Myocyte (in vitro differentiated cells): ENCODE measurements at regions not wholly inside any gene's neighbourhood (a gene's known extent, or its start where the extent isn't known, plus 50 kb on each side); places are given as distances from the start of the nearest gene placed in this dataset.

ENCODE experiments used
- DNase-seq: peaks from one replicate; pipeline ENCODE4 v3.0.0-alpha.2; 2012; ENCODE audit warnings: low read depth

DNA sequence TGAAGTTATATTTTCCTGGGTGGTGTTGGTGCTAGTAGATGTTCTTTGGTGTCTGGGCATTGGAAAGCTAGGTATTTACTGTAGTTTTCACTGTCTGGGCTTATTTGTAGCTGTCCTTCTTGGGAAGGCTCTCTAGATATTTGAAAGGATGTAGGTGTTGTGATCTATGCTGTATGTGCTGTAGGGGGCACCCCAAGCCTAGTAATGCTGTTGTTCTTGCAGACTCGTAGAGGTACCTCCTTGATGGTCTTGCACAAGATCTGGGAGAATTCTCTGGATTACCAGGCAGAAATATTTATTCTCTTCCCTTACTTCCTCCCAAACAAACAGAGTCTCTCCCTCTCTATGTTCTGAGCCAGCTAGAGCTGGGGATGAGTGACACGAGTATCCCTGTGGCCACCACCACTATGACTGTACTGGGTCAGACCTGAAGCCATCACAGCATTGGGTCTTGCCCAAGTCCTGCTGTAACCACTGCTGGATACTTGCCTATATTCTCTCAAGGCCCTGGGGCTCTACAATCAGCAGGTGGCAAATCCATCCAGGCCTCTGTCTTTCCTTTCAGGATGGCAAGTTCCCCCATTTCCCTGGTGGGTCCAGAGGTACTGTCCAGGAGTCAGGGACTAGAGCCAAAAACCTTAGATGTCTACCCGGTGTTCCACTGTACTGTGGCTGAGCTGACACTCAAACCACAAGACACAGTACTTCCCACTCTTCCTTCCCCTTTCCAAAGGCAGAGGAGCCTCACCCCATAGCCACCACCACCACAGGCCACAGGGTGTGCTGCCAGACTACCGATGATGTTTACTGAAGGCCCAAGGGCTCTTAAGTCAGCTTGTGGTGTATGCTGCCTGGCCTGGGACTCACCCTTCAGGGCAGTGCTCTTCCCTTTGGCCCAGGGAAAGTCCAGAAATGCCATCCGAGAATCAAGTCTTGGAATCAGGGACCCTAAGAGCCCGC, 195.2 kb upstream of the DPPA4 start:
- peak; percentile 32 for DNase-seq

DNA sequence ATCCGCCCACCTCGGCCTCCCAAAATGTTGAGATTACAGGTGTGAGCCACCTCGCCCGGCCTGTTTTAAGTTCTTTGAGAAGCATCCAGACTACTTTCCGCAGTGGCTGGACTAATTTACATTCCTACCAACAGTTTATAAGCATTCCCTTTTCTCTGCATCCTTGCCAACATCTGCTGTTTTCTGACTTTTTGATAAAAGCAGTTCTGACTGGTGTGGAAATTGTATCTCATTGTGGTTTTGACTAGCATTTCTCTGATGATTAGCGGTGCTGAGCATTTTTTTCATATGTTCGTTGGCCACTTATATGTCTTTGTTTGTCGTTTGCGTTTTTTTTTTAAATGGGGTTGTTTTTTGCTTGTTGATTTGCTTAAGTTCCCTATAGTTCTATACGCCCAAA, 208.4 kb upstream of the DPPA4 start:
- DNase-seq: no peak

DNA sequence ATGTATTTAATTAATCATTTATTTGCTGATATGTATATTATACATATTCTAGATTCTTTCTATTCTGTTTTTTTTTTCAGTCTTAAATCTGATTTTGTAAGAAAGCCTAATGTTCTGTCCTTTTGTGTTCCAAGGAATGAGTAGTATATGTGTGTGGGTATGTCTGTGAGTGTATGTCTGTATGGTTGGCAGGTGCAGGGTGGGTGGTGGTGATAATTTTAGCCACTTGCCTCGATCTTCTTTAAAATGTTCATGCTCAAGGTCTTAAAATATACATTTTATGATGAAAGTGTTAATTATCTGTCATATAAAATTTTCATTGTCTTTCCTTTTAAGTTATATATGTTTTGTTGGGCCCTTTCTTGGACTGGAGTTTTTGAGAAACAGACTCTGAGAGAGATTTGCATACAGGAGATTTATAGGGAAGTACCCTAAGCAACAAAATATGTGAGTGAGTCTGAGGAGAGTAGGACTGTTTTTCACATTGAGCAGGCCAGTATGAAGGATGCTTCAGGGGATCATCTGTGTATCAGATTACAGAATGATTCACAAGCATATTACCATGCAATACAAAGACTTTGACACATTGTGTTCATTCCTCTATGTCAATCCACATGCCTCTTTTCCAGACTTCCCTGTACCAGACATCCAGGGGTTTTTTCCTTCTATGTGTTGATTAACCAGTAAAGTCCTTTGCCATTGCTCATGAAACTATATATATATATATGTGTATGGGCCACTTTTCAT, 211.0 kb upstream of the DPPA4 start:
- DNase-seq: no peak

DNA sequence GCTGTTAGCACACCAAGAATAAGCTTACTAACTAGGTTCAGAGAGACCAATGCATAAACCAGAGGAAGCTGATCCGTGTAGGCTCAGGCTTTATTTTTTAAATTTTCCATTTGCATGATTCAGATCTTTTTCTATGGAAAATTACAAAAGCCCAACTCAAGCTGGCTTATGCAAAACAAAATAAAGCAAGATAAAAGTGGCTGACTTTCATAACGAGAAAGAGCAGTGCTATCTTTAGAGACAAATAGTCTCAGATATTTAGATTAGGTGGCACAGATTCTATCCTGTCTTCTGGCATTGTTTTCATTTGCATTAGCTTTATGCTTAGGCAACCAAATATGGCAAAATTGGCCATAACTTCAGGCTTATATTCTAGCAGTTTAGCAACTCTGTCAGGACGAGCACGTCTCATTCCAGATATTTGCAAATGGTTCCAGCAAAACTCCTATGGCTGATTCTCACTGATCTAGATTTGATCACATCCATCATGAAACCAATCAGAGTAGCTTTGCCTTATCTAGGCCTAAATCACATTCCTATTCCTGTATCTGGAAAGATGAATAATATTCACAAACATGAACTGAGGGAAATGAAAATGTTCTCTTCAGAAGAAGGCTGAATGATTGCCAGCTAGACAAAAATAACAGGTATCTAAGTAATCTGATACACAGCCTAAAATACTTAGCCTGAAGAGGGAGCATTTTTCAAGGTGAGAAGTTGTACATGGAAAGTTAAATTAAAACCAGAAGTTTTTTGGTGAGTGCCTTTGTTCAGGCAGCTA, 216.4 kb upstream of the DPPA4 start:
- DNase-seq: no peak

DNA sequence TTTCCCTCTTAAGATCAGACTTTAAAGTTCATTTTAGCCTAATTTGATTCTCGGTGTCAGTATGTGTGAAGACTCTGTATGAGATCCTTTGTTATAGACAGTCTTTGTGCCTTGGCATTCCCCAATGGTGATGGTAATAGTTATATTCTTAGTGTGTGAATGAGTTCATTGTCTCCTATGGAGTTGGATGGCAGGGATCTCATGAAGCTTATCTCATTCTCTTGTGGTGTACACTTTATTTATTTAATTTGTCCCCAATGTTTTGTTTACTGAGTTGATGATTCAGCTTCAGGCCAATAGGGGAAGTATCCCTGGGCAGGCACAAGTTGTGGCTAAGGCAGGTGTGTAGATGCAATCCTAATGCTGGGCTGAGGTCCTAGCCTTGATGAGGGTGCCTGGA, 222.0 kb upstream of the DPPA4 start:
- DNase-seq: no peak

DNA sequence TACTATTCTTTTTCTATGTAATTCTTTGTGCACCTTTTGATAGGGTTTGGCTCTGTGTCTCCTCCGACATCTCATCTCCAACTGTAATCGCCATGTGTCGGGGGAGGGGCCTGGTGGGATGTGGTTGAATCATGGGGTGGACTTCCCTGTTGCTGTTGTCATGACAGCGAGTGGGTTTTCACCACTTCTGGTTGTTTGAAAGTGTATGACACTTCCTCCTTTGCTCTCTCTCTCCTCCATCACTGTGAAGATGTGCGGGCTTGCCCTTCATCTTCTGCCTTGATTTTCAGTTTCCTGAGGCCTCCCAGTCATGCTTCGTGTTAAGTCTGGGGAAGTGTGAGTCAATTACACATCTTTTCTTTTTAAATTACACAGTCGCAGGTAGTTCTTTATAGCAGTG, 225.8 kb upstream of the DPPA4 start:
- no peak for DNase-seq

DNA sequence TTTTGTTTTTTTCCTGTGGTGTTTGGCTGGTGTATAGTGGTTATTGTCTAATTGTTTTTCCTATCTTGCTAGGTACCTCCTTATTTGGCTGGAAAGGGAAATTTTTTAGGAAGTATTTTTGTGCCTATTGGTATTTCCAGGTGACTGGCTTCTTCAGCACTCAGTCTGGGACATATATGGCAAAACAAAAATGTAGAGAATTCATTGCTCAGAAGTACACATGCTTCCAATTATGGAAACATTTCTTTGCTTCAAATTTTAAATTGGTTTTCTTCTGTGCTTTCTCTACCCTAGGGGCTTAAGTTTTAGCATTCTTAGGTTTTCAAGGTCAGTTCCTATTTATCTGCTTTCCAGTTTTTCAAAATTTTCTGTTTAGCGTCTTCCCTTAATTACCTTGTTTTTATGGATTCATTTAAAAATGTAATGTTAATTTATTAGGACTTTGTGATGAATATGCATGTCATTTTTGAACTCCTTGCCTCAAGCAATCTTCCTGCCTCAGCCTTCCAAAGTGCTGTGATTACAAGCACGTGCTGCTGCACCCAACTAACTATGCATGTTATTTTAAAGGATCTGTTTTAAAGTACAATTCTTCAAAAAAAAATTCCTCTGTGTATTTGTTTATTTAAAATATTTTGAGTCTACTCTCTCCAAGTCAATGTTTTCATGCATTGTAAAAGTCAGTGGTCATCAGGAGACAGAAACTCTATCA, 231.9 kb upstream of the DPPA4 start:
- DNase-seq: no peak

DNA sequence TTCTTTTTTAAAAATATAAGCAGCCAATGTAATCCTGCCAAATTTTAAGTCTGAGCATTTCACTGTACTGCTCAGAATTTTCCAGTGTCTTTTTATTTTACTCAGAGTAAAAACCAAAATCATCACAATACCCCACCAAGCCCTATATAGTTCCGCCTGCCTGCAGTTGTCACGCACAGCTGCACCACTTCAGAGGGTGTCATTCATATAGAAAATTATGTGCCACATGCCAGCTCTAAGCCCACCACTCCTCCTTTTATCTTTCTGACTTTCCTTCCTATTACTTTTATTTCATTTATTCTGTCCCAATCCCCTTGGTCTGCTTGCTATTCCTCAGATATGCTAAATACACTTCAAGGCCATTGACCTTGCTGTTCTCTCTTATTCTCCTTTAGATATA, 233.1 kb upstream of the DPPA4 start:
- no peak for DNase-seq

DNA sequence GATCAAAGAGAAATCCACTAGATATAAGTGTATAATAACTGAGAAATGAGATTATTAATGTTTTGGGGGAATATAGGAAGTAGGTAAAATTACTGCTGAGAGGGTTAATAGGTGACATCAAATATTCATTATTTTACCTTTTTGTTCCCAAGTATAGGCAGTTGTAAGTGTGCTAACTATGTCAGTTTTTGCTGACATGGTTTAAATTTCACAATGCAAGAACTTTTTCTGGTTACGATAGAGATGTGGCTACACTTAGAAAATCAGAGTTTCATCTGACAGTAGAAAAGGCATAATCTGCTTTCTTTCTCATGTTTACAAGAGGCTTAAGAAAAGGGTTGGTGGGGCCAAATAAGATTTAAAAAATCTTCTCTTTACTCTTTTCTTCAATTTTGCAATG, 235.0 kb upstream of the DPPA4 start:
- DNase-seq: no peak

DNA sequence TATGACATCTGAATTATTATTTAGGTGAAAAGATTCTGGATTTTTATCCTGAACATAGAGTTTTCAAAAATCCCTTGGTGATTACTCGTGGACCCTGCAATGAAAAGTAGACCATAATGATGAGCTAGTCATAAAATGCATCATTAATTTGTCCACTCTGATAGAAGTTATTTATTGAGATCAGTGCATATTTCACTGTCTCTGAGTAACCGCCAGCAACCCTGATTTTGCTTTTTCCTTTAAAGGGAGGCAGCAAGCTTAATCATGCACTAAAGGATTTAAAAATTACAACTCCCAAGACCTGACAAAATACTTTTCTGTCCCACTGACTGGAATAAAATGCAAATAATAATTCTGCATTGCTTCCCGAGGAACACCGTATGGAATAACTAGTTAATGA, 259.6 kb upstream of the DPPA4 start:
- DNase-seq: no peak

DNA sequence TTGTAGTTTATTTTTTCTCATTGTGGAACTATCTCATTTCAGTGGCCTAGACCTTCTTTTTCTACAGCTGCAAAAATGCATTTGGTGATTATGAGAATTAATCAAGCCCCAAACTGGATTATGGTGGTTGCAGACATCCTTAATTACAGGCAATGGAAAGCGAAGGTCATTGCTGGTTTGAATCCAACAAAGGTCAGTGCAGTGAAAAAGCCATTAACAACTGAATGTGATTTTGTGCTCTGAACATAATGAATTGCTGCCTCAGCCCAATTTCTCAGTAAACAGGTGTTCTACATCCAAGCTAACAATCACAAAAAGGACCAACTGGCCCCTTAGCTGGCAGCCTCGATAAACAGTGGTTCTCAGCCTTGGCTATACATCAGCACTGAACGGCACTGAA, 260.1 kb upstream of the DPPA4 start:
- DNase-seq: no peak

DNA sequence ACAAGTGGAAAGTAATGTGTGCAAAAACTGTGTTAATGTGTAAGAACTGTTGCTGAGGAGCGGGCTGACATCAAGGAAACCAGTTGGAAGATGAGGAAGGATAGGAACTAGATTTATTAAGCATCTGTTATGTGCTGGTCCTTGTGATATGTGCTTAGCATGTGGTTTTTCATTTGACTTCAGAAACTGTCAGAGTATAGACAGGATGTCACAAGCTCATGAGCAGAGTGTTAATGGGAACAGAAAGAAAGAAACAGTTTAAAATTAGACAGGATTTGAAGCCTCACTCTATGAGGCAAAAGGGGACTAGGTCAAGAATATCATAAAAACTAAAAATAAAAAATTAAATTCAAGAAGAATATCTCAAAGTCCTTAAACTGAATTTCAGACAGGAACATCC, 270.6 kb upstream of the DPPA4 start:
- DNase-seq: no peak

DNA sequence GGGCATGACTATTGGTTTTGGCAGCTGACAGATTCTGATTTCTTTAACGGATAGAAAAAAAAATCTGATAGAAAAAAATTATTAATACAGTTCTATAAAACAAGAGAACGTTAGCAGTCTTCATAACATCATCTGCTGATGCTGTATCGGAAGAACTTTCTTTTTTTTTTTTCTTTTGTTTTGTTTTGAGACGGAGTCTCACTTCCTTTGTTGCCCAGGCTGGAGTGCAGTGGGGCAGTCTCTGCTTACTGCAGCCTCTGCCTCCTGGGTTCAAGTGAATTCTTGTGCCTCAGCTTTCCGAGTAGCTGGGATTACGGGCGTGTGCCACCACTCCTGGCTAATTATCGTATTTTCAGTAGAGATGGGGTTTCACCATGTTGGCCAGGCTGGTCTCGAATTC, 271.2 kb upstream of the DPPA4 start:
- no peak for DNase-seq

DNA sequence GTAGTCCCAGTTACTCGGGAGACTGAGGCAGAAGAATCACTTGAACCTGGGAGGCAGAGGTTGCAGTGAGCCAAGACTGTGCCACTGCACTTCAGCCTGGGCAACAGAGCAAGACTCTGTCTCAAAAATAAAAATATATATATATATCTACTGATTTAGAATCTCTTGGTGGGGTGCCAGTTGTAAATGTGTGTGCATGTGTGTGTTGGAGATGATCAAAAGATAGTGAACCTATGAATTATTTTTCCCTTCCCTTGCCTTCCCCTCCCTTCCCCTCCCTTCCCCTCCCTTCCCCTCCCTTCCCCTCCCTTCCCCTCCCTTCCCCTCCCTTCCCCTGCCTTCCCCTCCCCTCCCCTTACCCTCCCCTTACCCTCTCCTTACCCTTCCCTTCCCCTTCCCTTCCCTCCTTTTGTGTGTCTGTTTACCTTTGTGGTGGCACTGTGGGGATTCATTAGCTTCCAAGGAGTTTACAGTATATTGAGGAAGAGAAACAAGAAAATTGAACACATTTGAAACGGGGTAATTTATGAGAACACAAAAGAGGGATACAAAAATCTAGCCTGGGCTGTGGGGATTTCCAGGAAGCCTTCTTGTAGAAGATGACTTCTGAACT, 281.5 kb upstream of the DPPA4 start:
- no peak for DNase-seq

DNA sequence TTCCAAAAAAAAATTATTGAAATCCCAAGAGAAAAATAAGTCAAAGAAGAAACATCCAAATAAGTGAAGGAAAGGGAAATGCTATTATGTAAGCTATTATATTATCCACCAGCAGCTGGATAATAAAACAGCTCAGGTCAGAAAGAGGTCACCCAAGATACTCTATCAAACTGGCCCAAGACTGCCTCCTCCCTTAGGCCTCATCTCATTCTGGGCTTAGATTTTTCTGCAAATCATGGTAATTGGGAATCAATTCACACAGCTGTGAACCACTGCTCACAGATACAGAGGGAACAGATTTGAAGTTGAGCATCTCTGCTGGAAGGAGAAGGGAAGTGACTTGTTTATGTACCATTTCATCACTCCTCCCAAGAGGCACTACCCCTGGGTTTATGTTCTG, 294.6 kb upstream of the DPPA4 start:
- no peak for DNase-seq

DNA sequence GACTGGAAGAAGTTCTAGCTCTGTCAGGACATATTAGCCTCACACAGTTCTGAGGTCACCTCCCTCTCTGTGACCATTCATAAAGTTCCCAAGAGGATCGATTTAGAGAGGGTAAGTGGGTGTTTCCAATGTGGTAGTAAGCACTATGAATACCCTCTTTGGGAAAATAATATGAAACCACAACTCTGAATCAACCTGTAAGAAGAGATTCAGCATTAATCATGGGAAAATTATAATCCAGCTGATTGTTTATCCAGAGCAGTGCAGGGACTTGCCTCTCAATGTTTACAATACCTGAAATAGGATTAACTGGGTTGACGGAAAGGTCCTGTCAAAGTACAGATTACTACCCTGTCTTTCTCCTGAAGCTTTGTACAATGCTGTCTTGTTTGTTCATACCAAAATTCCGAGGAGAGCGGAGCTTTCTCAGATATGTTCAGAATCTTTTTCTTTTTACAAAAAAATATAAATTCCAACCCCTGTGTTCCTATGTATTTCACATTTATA, 302.9 kb upstream of the DPPA4 start:
- no peak for DNase-seq

DNA sequence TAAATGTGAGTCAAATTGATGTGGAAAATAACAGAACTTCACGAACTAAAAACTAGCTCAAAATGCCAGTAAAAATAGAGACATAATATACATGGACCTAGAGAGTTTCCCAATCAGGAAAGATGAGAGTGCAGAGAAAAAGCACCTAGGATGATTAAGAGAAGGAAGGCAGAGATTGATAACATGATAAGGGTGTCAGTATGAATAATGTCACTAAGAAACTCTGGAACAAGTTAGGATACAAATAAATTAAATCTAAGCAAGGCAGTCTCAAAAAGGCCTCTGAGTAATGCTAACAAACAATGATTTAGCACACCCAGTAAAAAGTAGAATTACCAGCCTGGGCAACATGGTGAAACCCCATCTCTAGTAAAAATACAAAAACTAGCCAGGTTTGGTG, 304.7 kb upstream of the DPPA4 start:
- no peak for DNase-seq

DNA sequence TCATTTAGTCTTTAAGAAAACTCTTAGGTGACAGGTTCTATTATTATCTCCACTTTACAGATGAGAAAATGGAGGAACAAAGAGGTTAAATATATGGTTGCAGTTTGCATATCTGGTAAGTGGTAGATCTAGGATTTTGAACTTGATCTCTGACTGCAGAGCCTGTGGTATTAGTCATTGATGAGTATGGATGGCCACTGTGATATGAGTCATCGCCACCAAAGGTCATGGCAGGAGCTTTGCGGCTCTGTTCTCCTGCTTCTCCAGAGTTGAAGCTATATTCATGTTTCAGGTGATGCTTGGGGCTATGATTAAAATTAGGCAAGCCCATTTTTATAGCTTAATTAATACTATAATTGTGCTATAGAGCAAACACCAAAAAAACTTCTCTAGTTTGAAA, 306.2 kb upstream of the DPPA4 start:
- peak; percentile 22 for DNase-seq

DNA sequence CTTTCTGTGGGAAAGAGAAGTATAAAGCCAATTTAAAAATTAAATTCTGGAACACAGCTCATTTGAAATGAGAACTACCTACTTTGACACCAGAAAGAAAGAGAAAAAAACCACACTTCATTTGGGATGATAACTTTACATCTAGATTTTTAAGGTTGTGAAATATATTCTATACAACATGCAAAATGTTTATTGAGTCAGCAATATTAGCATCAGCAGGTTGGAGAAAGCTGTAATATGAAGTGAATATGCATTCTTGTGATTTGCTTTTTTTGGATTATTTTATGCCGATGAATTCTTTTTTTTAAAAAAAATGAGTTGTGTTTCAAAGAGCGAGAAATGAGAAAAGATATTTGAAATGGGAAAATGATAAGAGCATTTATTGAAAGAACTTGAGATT, 307.0 kb upstream of the DPPA4 start:
- DNase-seq: no peak

DNA sequence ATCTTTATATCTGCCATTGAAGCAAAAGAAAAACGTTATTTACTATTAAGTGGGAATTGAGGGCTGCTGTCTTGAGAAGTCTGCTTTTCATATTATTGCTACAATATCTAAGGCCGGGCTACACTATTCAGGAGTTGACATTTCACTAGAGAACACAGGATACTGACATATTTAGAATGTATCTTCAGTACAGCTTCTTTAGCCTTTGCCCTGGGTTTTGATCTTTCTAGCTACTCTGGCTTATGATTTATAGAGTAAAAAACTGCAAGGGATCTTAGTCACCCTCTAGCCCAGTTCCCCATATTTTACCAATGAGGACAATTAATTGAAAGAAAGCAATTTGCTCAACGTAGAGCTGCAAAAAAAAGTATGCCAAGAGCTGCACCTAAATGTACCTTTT, 307.4 kb upstream of the DPPA4 start:
- no peak for DNase-seq

DNA sequence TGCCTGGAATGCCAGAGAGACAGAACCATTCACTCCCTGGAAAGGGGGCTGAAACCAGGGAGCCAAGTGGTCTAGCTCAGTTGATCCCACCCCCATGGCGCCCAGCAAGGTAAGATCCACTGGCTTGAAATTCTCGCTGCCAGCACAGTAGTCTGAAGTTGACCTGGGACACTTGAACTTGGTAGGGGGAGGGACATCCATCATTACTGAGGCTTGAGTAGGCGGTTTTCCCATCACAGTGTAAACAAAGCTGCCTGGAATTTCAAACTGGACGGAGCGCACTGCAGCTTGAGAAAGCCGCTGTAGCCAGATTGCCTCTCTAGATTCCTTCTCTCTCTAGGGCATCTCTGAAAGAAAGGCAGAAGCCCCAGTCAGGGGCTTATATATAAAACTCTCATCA, 310.7 kb upstream of the DPPA4 start:
- no peak for DNase-seq
